ENCODE measurements at regions not wholly inside any gene's neighbourhood (a gene's known extent, or its start where the extent isn't known, plus 50 kb on each side); places are given as distances from the start of the nearest gene placed in this dataset.

- H3K4me1 ChIP-seq (ENCODE audit: low read length), result no peaks in the 10 kb centered on the region
- no peaks in the 10 kb centered on the region for H3K79me2 ChIP-seq (ENCODE audit: low read length)
- no peak overlapping the region for H3K27ac ChIP-seq (ENCODE audit: low read length)
- no peak overlapping the region for H3K9ac ChIP-seq (ENCODE audit: low read length)
- no peak overlapping the region for H2AFZ ChIP-seq (ENCODE audit: low read length)
- no peaks in the 10 kb centered on the region for H4K20me1 ChIP-seq (ENCODE audit: insufficient read depth, low read length)
- DNase-seq, result no peak
- no peaks in the 10 kb centered on the region for H3K27me3 ChIP-seq (replicated peaks; ENCODE audit: insufficient read depth, low read length)
- no peak overlapping the region for H3K4me3 ChIP-seq (ENCODE audit: low read length)
- H3K4me2 ChIP-seq (ENCODE audit: low read depth, low read length), result no peak overlapping the region
- no peaks in the 10 kb centered on the region for H3K9me2 ChIP-seq (replicated peaks; ENCODE audit: insufficient read depth, low read length)
- no peaks in the 10 kb centered on the region for H3F3A ChIP-seq (ENCODE audit: insufficient read depth, low read length)
- no peaks in the 10 kb centered on the region for H3K36me3 ChIP-seq (replicated peaks; ENCODE audit: insufficient read depth, low read length)
- TF ChIP-seq EZH2phosphoT487 (IDR thresholded peaks at IDR 0.05; ENCODE audit: low read length), result no peak
- no peak for TF ChIP-seq CTCF (IDR thresholded peaks at IDR 0.05; ENCODE audit: low read length)
- no peak for TF ChIP-seq EZH2 (optimal IDR thresholded peaks at IDR 0.05; ENCODE audit: low read depth, low read length)
- H3K9me3 ChIP-seq (replicated peaks; ENCODE audit: insufficient read depth, low read length), result no peaks in the 10 kb centered on the region
Observed at GRCh38 chr7:115191526-115191925, 269.6 kb downstream of the MDFIC start.

- DNase-seq, result no peak
- Histone ChIP-seq H3K79me2 (ENCODE audit: low read length) (no peaks in the 10 kb centered on the region), H3K36me3 (replicated peaks; ENCODE audit: insufficient read depth, low read length) (no peaks in the 10 kb centered on the region), H3K4me3 (ENCODE audit: low read length) (no peak overlapping the region), H3K4me2 (ENCODE audit: low read depth, low read length) (no peak overlapping the region), H3K27ac (ENCODE audit: low read length) (no peak overlapping the region), H2AFZ (ENCODE audit: low read length) (no peak overlapping the region), H3K27me3 (replicated peaks; ENCODE audit: insufficient read depth, low read length) (no peaks in the 10 kb centered on the region), H3K9ac (ENCODE audit: low read length) (no peak overlapping the region), H3K9me3 (replicated peaks; ENCODE audit: insufficient read depth, low read length) (no peaks in the 10 kb centered on the region), H3K4me1 (ENCODE audit: low read length) (no peaks in the 10 kb centered on the region), H4K20me1 (ENCODE audit: insufficient read depth, low read length) (no peaks in the 10 kb centered on the region), H3K9me2 (replicated peaks; ENCODE audit: insufficient read depth, low read length) (no peaks in the 10 kb centered on the region), H3F3A (ENCODE audit: insufficient read depth, low read length) (no peaks in the 10 kb centered on the region)
- TF ChIP-seq CTCF (IDR thresholded peaks at IDR 0.05; ENCODE audit: low read length) (no peak), EZH2phosphoT487 (IDR thresholded peaks at IDR 0.05; ENCODE audit: low read length) (no peak), EZH2 (optimal IDR thresholded peaks at IDR 0.05; ENCODE audit: low read depth, low read length) (no peak)
Observed at GRCh38 chr7:115183431-115184057, 261.6 kb downstream of the MDFIC start.

GRCh38 chr7:115178835-115179234 lies 256.9 kb downstream of the MDFIC start:
- H3K4me3 ChIP-seq (ENCODE audit: low read length), result no peak overlapping the region
- H3K27ac ChIP-seq (ENCODE audit: low read length), result no peak overlapping the region
- H3K4me2 ChIP-seq (ENCODE audit: low read depth, low read length), result no peak overlapping the region
- no peaks in the 10 kb centered on the region for H3K9me3 ChIP-seq (replicated peaks; ENCODE audit: insufficient read depth, low read length)
- no peaks in the 10 kb centered on the region for H3K4me1 ChIP-seq (ENCODE audit: low read length)
- H2AFZ ChIP-seq (ENCODE audit: low read length), result no peak overlapping the region
- no peak overlapping the region for H3K9ac ChIP-seq (ENCODE audit: low read length)
- no peaks in the 10 kb centered on the region for H3K36me3 ChIP-seq (replicated peaks; ENCODE audit: insufficient read depth, low read length)
- no peaks in the 10 kb centered on the region for H4K20me1 ChIP-seq (ENCODE audit: insufficient read depth, low read length)
- no peaks in the 10 kb centered on the region for H3F3A ChIP-seq (ENCODE audit: insufficient read depth, low read length)
- no peaks in the 10 kb centered on the region for H3K27me3 ChIP-seq (replicated peaks; ENCODE audit: insufficient read depth, low read length)
- no peaks in the 10 kb centered on the region for H3K79me2 ChIP-seq (ENCODE audit: low read length)
- no peak for DNase-seq
- TF ChIP-seq CTCF (IDR thresholded peaks at IDR 0.05; ENCODE audit: low read length) (no peak), EZH2 (optimal IDR thresholded peaks at IDR 0.05; ENCODE audit: low read depth, low read length) (no peak), EZH2phosphoT487 (IDR thresholded peaks at IDR 0.05; ENCODE audit: low read length) (no peak)
- H3K9me2 ChIP-seq (replicated peaks; ENCODE audit: insufficient read depth, low read length), result no peaks in the 10 kb centered on the region
